HFFc6 (cell line): ENCODE measurements at regions not wholly inside any gene's neighbourhood (a gene's known extent, or its start where the extent isn't known, plus 50 kb on each side); places are given as distances from the start of the nearest gene placed in this dataset.
"Not testable (repeated sequence)": the region's sequence is repeated elsewhere in the genome, so short reads cannot be mapped to it uniquely, and the experiment has no call there.

Source experiments
- DNase-seq: peaks from one replicate; pipeline ENCODE4 v3.0.0-alpha.2; 2018
- H3K27ac Mint-ChIP-seq: 2 replicates; pipeline ENCODE4 v1.8.0; 2020; ENCODE audit warnings: mild to moderate bottlenecking, mixed read lengths
- H3K27me3 Mint-ChIP-seq: 2 replicates; pipeline ENCODE4 v1.8.0; 2021; ENCODE audit warnings: mild to moderate bottlenecking, moderate library complexity, mixed read lengths; ENCODE audit not compliant: insufficient read depth
- H3K36me3 Mint-ChIP-seq: 2 replicates; pipeline ENCODE4 v1.8.0; 2021; ENCODE audit warnings: low read depth, mixed read lengths
- H3K4me1 Mint-ChIP-seq: 2 replicates; pipeline ENCODE4 v1.8.0; 2020; ENCODE audit warnings: low read depth, mixed read lengths
- H3K4me3 Mint-ChIP-seq: 2 replicates; pipeline ENCODE4 v1.8.0; 2020; ENCODE audit warnings: mild to moderate bottlenecking, moderate library complexity, mixed read lengths
- H3K9me3 Mint-ChIP-seq: 2 replicates; pipeline ENCODE4 v1.8.0; 2020; ENCODE audit warnings: mild to moderate bottlenecking, mixed read lengths
- CTCF ChIP-seq: fragments of 200-600 bp; sonication (generic); IDR thresholded peaks from 2 replicates; pipeline ENCODE4 v1.5.0; 2021; ENCODE audit warnings: antibody characterized with exemption, mild to moderate bottlenecking

DNA sequence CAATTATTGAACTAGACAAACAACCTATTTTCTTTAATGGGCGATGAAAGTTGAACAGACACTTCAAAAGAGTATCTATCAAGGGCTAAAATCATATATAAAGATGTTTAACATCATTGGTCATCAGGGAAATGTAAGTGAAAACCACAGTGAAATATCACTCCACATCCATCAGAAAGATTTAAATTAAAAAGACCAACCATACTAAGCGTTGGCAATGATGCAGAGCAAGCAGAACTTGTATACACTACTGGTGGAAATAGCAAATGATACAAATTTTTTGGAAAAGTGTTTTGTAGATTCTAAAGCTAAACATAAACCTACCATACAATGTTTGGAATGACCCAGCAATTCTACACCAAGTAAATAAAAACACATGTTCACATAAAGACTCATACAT lies 65.9 kb upstream of the THBS1 start:
- DNase-seq: no peak
- peaks cover 31% of the 10 kb centered on the region for H3K4me1 Mint-ChIP-seq
- H3K27me3 Mint-ChIP-seq: peaks cover 1% of the 10 kb centered on the region
- no peaks in the 10 kb centered on the region; the same call in 1 of the 2 replicates for H3K36me3 Mint-ChIP-seq
- TF ChIP-seq CTCF: no peak
- H3K9me3 Mint-ChIP-seq: peaks cover 7% of the 10 kb centered on the region
- no peak overlapping the region for H3K4me3 Mint-ChIP-seq
- no peak overlapping the region for H3K27ac Mint-ChIP-seq

- peaks cover 7% of the 10 kb centered on the region for H3K9me3 Mint-ChIP-seq
- no peaks in the 10 kb centered on the region; the same call in 1 of the 2 replicates for H3K36me3 Mint-ChIP-seq
- DNase-seq: no peak
- H3K4me3 Mint-ChIP-seq: no peak overlapping the region
- peaks cover 1% of the 10 kb centered on the region for H3K27me3 Mint-ChIP-seq
- TF ChIP-seq CTCF: no peak
- peaks cover 23% of the 10 kb centered on the region for H3K4me1 Mint-ChIP-seq
- H3K27ac Mint-ChIP-seq: no peak overlapping the region
These were observed 65.1 kb upstream of the THBS1 start for GRCh38 chr15:39515765-39516164.

GRCh38 chr15:39517122-39517855 lies 63.6 kb upstream of the THBS1 start:
- no peak overlapping the region for H3K27ac Mint-ChIP-seq
- H3K27me3 Mint-ChIP-seq: peaks cover 1% of the 10 kb centered on the region; the same call in 1 of the 2 replicates
- H3K36me3 Mint-ChIP-seq: no peaks in the 10 kb centered on the region; the same call in 1 of the 2 replicates

GRCh38 chr15:39523968-39524367 lies 56.9 kb upstream of the THBS1 start:
- not testable (repeated sequence) for H3K27me3 Mint-ChIP-seq, H3K9me3 Mint-ChIP-seq, H3K4me1 Mint-ChIP-seq, DNase-seq, H3K36me3 Mint-ChIP-seq, H3K4me3 Mint-ChIP-seq, H3K27ac Mint-ChIP-seq

More at GRCh38 chr15:39517122-39517855, 63.6 kb upstream of the THBS1 start:
- TF ChIP-seq CTCF: no peak
- Mint-ChIP-seq H3K4me3 (no peak overlapping the region), H3K4me1 (peaks cover 7% of the 10 kb centered on the region), H3K9me3 (peaks cover 7% of the 10 kb centered on the region)
- no peak for DNase-seq

- Mint-ChIP-seq H3K4me1 (peaks cover 21% of the 10 kb centered on the region), H3K27ac (no peak overlapping the region), H3K36me3 (no peaks in the 10 kb centered on the region), H3K9me3 (no peaks in the 10 kb centered on the region), H3K27me3 (no peaks in the 10 kb centered on the region), H3K4me3 (no peak overlapping the region)
- no peak for DNase-seq
- TF ChIP-seq CTCF: no peak
These were observed 51.4 kb upstream of the THBS1 start for GRCh38 chr15:39529457-39529856.

DNA sequence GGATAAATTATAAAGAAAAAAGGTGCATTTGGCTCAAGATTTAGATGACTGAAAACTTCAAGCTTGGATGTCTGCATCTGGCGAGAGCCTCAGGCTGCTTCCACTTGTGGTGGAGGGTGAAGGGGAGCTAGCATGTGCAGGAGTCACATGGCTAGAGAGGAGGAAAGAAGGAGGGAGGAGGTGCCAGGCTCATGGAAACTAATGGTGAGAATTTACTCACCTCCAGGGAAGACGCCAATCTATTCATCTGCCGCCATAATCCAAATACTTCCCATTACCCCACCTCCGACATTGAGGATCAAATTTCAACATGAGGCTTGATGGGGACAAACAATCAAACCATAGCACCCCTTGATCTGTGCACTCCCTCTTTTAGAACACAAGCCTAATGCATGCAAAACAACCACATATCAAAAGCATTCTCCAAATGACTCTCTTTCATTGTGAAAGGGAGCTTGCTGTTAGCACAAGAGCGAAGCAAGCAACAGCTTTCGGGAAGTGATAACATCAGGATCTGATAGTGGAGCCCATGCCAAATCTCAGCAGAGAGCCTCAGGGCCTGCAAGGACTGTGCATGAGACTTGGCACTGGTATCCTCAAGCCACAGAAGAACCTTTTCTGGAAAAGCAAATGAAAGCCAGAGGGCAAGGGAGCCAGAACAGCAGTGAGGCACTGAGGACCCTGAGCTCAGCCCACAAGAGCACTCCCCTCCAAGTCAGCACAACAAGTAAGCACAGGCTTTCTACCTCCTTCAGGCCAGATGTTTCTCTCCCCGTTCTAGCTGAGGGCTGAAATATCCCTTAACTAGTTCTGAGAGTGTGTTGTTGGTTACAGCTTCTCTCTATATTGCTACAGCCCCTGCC lies 50.2 kb upstream of the THBS1 start:
- H3K4me1 Mint-ChIP-seq: peaks cover 23% of the 10 kb centered on the region
- peak; percentile 67 for DNase-seq
- H3K4me3 Mint-ChIP-seq: peak overlapping the region; percentile 56
- no peaks in the 10 kb centered on the region for H3K27me3 Mint-ChIP-seq
- H3K36me3 Mint-ChIP-seq: no peaks in the 10 kb centered on the region
- TF ChIP-seq CTCF: no peak
- no peaks in the 10 kb centered on the region for H3K9me3 Mint-ChIP-seq
- H3K27ac Mint-ChIP-seq: peak overlapping the region; percentile 22
